HG03354 (cell line): ENCODE measurements at regions not wholly inside any gene's neighbourhood (a gene's known extent, or its start where the extent isn't known, plus 50 kb on each side); places are given as distances from the start of the nearest gene placed in this dataset.
"Not testable (repeated sequence)": the region's sequence is repeated elsewhere in the genome, so short reads cannot be mapped to it uniquely, and the experiment has no call there.

ENCODE experiments used
- ATAC-seq: cut with Tn5 transposase; IDR thresholded peaks from one replicate; pipeline ENCODE4 v1.9.1; 2021; ENCODE audit warnings: mild to moderate bottlenecking; ENCODE audit not compliant: unreplicated experiment, poor library complexity, severe bottlenecking

- no peak for ATAC-seq
These were observed 452.9 kb upstream of the MAN1A1 start for GRCh38 chr6:119802464-119802863.

- ATAC-seq: no peak
These were observed 451.5 kb upstream of the MAN1A1 start for GRCh38 chr6:119801056-119801455.

GRCh38 chr6:119800526-119800925 is 451.0 kb upstream of the MAN1A1 start:
- no peak for ATAC-seq

- ATAC-seq: no peak
These were observed 450.3 kb upstream of the MAN1A1 start for GRCh38 chr6:119799596-119800509.

GRCh38 chr6:119791736-119792135 is 442.2 kb upstream of the MAN1A1 start:
- no peak for ATAC-seq

GRCh38 chr6:119781365-119781764 is 431.8 kb upstream of the MAN1A1 start:
- no peak for ATAC-seq

GRCh38 chr6:119768201-119768600 is 418.6 kb upstream of the MAN1A1 start:
- no peak for ATAC-seq

GRCh38 chr6:119764927-119765681 is 415.5 kb upstream of the MAN1A1 start:
- ATAC-seq: no peak

GRCh38 chr6:119760046-119760445 is 410.5 kb upstream of the MAN1A1 start:
- no peak for ATAC-seq

GRCh38 chr6:119758385-119758784 is 408.8 kb upstream of the MAN1A1 start:
- no peak for ATAC-seq

- no peak for ATAC-seq
These were observed 407.9 kb upstream of the MAN1A1 start for GRCh38 chr6:119757467-119757866.

- ATAC-seq: no peak
These were observed 399.8 kb upstream of the MAN1A1 start for GRCh38 chr6:119749335-119749734.

- ATAC-seq: not testable (repeated sequence)
These were observed 399.0 kb upstream of the MAN1A1 start for GRCh38 chr6:119748535-119748934.

GRCh38 chr6:119742188-119742803 is 392.7 kb upstream of the MAN1A1 start:
- ATAC-seq: peak; percentile 96

- ATAC-seq: no peak
These were observed 390.2 kb upstream of the MAN1A1 start for GRCh38 chr6:119739769-119740168.

- ATAC-seq: no peak
These were observed 388.9 kb upstream of the MAN1A1 start for GRCh38 chr6:119738425-119738824.

- ATAC-seq: no peak
These were observed 386.9 kb upstream of the MAN1A1 start for GRCh38 chr6:119736296-119737021.

- ATAC-seq: no peak
These were observed 386.0 kb upstream of the MAN1A1 start for GRCh38 chr6:119735530-119735929.

- ATAC-seq: no peak
These were observed 384.7 kb upstream of the MAN1A1 start for GRCh38 chr6:119734227-119734626.

GRCh38 chr6:119728935-119729334 is 379.4 kb upstream of the MAN1A1 start:
- ATAC-seq: peak; percentile 85
